Keratinocyte (primary cell): ENCODE measurements at regions not wholly inside any gene's neighbourhood (a gene's known extent, or its start where the extent isn't known, plus 50 kb on each side); places are given as distances from the start of the nearest gene placed in this dataset.

Experiments
- CTCF ChIP-seq, 3 experiments: IDR thresholded peaks in 1 of 3; conservative IDR thresholded peaks in 1 of 3; optimal IDR thresholded peaks in 1 of 3; 2 replicates in 2 of 3; 3 replicates in 1 of 3; pipeline versions ENCODE3 to v1.5.1; 2011; ENCODE audit warnings: low read length in 3 of 3, mild to moderate bottlenecking in 3 of 3, moderate library complexity in 2 of 3, control low read depth in 1 of 3, inconsistent platforms in 1 of 3; ENCODE audit not compliant: insufficient read depth in 2 of 3; ENCODE audit errors: extremely low read depth in 1 of 3
- EZH2 ChIP-seq: IDR thresholded peaks from one replicate; pipeline ENCODE4 v1.6.1; 2012; ENCODE audit warnings: inconsistent platforms, mild to moderate bottlenecking, low read length, moderate library complexity

- TF ChIP-seq CTCF (optimal IDR thresholded peaks at IDR 0.05 in 1 of 3, IDR thresholded peaks at IDR 0.05 in 1 of 3, conservative IDR thresholded peaks at IDR 0.05 in 1 of 3; ENCODE audit: extremely low read depth in 1 of 3, insufficient read depth in 2 of 3, low read length in 3 of 3) = no peak
- TF ChIP-seq EZH2 = no peak
Measured at GRCh38 chr11:82216927-82217570, 516.6 kb downstream of the FAM181B start.
